HG03521 (cell line): ENCODE measurements at regions not wholly inside any gene's neighbourhood (a gene's known extent, or its start where the extent isn't known, plus 50 kb on each side); places are given as distances from the start of the nearest gene placed in this dataset.

Experiments
- ATAC-seq: cut with Tn5 transposase; IDR thresholded peaks from one replicate; pipeline ENCODE4 v1.9.1; 2021; ENCODE audit warnings: mild to moderate bottlenecking, moderate library complexity; ENCODE audit not compliant: unreplicated experiment

GRCh38 chrX:14194711-14195110 lies 165.0 kb upstream of the GEMIN8 start:
- no peak for ATAC-seq

- ATAC-seq = no peak
Measured at GRCh38 chrX:14193547-14193946, 163.9 kb upstream of the GEMIN8 start.

GRCh38 chrX:14173873-14174272 lies 144.2 kb upstream of the GEMIN8 start:
- ATAC-seq = no peak

- no peak for ATAC-seq
Measured at GRCh38 chrX:14164828-14165227, 135.1 kb upstream of the GEMIN8 start.

GRCh38 chrX:14125462-14125861 lies 95.8 kb upstream of the GEMIN8 start:
- ATAC-seq = no peak

GRCh38 chrX:14124562-14124961 lies 94.9 kb upstream of the GEMIN8 start:
- ATAC-seq = no peak

- ATAC-seq = peak; percentile 82
Measured at GRCh38 chrX:14095702-14096101, 66.0 kb upstream of the GEMIN8 start.

GRCh38 chrX:14094191-14094590 lies 64.5 kb upstream of the GEMIN8 start:
- no peak for ATAC-seq

GRCh38 chrX:14084466-14084865 lies 54.8 kb upstream of the GEMIN8 start:
- ATAC-seq = no peak

GRCh38 chrX:14083783-14084182 lies 54.1 kb upstream of the GEMIN8 start:
- ATAC-seq = no peak

- ATAC-seq = no peak
Measured at GRCh38 chrX:14079891-14080430, 50.3 kb upstream of the GEMIN8 start.
